SIG-M5 treated with dmso at 0.1 percent for 504 hours (cell line): ENCODE measurements at regions not wholly inside any gene's neighbourhood (a gene's known extent, or its start where the extent isn't known, plus 50 kb on each side); places are given as distances from the start of the nearest gene placed in this dataset.

ENCODE experiments used
- DNase-seq: peaks from one replicate; lab custom pipeline; 2025; ENCODE audit not compliant: unreplicated experiment; lab: John Stamatoyannopoulos, UW

DNA sequence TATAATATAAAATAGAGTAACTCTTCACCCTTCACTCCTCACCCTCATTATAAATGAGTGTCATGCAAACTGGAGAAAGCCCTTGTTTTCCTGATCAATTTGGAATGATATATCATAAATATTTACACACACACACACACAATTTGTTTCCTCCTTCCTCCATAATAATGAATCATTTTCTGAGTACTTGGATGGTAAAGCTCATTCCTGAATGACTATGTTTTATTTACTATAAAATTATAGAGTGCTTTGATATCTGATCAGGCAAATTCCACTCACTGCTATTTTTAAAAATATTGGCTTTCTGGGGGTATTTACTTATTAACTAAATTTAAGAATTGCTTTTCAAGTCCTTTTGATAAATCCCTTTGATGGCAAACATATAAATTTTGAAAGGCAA, 1125.5 kb upstream of the CNTNAP5 start:
- no peak for DNase-seq

DNA sequence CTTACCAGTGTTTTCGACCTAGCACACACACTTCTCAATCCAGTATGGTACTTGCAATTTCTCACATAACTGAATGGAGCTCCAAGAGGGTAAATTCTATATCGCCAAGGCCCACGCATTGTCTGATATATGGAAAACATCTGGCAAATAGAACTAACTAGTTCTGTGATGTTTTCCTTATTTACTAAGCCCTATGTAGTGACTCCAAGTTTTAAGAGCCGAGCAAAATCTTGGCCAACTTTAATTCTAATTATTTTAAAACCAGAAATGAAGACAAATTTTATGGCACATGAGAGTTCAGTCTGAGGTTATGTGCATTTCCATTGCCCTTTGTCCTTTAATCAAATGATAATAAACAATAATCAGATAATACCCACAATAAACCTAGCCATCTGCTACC, 1119.7 kb upstream of the CNTNAP5 start:
- no peak for DNase-seq

DNA sequence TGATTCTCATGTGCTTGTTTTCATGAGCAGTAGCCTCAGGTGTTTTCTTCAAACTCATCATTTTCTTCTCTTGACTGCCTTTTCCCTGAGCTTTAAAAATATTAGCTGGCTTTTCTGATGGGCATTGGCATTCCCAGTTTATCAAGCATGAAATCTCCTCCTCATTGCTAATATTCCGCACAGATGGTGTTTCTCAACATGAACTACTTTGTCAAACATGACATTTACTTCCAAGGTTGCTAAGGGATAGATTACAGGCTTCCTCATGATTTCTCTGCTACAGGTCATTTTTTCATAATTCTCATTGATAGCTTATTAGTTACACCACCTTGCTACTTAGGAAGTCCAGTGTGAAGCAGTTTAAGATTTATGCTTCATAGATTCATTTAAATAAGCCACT, 1116.9 kb upstream of the CNTNAP5 start:
- DNase-seq, result no peak

DNA sequence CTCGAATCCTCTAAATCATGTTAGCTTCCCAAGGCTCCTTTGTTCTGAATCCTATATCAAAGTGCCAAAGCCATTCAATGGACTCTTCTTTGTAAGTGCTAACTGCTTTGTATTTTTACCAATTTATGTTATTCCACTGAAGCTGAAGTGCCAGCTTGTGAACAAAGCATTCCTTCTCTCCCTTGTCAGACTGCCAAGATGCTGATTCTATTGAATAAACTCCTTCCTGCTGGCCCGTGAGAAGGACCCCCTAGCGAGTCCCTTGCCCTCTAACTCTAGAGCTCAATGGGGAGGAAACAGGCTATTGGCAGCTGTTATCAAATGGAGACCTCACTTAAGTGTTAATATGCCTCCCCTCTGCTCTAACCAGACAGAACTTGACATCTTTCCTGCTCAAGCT, 1097.9 kb upstream of the CNTNAP5 start:
- no peak for DNase-seq

DNA sequence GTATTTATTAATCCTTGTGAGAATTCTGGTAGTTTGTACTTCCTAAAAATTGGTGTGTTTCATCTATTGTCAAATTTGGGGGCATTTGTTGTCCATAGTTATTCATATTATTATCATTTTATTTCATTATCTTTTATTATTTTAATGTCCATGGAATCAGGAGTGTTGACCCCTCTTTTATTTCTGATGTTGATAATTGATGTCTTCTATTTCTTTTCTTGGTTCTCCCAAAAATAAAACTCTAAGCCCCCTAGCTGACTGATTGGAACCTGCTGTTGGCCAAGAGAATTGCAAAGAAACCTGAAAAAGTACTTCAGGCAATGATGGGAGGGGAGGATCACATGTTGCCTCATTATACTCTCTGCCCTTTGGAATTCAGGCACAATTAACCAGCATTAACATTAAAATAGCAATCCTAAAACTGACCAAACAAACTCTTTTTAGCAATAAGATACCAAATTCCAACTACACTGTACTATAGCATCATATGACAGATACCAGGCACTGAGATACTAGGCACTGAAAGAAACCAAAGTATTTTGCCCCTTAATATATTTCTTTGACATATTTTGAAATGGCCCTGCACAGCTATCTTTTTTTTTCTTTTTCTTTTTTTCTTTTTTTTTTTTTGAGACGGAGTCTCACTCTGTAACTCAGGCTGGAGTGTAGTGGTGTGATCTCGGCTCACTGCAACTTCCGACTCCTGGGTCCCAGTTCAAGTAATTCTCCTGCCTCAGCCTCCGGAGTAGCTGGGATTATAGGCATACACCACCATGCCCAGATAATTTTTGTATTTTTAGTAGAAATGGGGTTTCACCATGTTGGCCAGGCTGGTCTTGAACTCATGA, 1097.2 kb upstream of the CNTNAP5 start:
- no peak for DNase-seq

DNA sequence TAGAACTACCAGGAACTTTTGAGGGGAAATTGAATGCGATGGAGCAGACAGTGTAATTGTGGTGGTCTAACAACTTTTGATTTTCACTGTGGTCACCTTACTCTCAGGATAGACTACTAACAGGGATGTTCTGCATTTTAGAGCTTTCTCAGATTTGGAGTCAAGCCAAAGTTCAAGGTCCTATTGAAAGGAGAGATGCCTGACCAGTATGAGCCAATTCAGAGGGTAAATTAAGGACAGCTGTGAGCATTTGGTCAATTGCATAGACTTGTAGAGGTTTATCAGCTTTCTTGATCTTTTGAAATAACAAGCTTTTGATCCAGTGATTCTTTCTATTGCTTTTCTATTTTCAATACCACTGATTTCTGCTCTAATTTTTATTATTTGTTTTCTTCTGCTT, 1095.7 kb upstream of the CNTNAP5 start:
- DNase-seq, result no peak

DNA sequence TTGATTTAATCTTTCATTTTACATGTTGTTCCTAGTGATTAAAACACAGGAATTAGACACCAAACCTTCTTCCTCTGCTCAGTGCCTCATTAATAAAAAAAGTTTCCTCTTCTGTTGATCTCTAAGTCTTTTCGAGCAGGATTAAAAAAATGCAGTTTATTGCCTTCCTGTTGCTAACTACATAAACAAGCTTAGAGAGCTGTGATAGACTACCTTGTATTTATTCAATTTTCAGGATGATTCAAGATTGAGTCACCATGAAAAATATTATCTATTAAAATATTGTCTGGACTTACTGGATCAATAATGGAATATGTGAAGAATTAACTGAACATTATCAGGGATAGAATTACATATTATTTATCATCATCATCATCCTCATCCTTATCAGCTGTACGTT, 1089.6 kb upstream of the CNTNAP5 start:
- no peak for DNase-seq

DNA sequence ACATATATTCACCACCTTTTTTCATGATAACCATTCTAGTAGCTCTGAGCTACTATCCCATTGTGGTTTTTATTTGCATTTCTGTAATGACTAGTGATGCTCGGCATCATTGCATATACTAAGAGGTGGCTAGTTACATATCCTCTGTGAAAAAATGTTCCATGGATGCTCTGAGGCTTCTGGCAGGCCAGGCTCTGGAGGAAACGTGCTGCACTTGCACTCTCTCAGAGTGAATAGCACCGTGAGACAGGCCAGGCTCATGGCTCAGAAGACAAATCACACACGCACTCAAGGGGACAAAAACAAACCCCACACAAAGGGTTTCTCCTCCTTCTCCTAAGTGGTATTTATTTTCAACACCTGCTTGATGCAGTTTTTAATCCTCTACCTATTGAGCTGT, 1085.3 kb upstream of the CNTNAP5 start:
- DNase-seq, result no peak

DNA sequence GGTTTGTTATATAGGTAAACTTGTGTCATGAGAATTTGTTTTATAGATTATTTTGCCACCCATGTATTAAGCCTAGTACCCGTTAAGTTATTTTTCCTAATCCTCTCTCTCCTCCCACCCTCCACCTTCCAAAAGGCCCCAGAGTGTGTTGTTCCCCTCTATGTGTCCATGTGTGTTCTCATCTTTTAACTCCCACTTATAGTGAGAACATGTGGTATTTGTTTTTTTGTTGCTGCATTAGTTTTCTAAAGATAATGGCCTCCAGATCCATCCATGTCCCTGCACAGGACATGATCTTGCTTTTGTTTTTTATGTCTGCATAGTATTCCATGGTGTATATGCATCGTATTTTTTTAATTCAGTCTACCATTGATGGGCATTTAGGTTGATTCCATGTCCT, 1075.6 kb upstream of the CNTNAP5 start:
- no peak for DNase-seq

DNA sequence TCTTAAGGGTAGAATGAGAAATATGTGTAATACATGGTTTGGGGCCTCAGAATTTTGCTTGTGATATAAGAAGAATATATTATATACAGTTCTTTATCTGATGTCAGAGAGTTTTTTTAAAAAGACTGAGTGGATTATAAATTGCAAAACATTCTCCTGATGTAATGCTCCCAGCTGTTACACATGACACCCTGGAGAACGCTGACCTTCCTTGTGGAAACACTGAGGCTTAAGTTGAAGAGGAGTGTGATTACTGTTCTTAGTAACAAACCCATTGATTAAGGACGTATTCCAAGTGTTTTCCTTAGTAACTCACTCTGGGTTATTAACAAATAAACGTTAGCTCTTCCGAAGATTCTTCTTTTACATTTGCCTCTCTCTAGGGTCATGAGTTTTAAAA, 1069.3 kb upstream of the CNTNAP5 start:
- DNase-seq, result no peak

DNA sequence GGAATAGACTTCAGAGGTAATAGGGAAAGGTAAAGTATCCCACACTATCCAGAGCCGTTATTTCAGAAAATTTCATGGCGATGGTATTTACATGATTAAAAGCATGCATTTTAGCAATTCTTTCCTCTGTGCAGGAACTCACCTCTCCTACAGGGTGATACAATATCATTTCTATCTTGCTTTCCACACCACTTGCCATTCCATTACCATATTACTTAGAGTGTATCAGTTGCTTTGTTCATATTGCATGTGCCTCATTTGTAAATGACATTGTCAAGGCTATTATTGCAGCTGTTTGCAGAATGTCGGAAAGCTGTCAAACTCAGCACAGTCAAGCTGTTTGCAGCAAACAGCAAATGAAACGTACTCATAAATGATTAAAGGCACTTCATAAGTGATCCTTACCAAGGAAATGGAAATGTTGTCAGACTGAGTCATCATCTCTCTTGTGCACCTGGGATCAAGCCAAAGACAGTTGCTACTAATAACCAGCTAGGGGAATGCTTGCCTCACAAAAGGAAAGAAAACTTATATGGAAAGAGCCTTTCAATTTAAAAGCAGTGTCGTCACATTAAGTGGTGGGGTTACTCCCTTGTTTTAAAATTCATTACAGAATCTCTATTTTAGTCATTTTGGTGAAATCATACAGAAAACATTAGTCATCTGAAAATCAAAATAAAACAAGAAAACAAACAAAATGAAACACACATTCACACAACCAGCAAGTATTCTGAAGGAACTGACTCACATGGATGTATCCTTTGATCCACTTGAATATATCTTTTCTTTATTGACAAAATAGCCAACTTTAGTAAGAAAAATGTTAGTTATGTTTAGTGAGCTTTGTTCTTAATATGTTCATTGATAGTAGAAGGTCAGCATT, 1064.1 kb upstream of the CNTNAP5 start:
- no peak for DNase-seq

DNA sequence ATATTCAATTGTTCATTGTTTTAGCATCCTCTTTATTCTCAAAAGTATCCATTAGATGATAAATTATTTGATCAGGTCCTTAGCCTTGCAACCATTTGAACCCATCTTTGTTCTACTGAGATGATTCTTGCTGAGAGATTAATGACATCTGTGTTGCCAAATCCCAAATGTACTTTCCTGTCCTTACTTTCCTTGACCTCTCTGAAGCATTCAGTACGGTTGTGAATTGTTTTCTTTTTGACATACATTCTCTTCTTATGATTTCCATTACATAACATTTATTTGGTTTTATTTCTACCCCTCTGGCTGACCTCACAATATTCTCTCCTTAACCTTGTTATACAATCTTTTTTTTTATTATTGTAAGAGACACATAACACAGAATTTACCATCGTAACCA, 1058.6 kb upstream of the CNTNAP5 start:
- DNase-seq, result no peak

DNA sequence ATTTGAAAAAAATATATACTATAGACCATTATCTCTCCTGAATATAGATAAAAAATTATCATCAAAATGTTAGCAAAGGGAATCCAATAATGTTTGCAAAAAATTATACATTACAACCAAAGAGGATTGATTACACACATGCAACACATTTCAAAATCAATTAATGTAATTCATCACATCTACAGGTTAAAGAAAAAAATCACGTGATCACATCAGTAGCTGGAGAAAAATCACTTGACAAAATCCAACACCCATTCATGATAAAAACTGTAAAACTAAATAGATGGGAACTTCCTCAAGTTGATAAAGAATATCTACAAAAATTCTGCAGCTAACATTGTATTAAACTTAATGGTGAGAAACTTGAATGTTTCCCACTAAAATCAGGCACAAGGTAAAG, 1047.5 kb upstream of the CNTNAP5 start:
- DNase-seq, result no peak

DNA sequence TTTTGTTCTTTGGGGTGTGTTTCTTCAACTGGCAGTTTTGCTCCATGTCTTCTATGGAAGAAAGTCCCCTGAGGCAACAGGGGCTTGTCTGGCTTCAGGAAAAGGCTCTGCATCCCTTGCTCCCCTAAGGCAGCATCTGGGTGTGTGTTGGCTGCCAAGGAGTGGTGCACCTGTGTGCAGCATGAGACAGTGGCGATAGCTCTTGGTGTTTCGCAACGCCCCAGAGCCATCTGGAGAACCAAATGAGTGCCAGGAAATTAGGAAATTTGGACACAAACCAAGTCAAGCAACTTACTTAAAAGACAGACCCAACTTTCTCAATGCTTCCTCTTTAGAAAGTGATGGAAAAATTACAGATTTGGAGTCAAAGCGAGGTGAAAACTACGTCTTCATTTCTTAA, 1044.4 kb upstream of the CNTNAP5 start:
- DNase-seq, result no peak

DNA sequence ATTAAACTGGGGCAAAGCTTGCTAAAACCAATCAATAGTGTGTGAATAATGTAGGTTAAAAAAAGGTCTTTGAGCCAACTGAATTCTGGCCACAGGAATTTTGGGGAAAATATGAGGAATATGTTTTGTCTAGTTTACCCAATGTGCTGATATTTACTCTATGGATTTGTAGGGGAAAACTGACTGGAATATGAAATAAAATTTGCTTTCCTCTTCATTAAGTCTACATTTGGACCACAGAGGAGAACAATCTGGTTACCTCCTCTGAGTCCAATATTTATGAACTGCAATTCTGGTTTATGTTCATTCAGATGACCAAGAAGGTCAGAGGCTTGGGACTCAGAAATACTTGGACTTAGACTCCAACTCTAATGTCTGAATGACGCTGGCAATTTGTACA, 1042.2 kb upstream of the CNTNAP5 start:
- DNase-seq, result no peak

DNA sequence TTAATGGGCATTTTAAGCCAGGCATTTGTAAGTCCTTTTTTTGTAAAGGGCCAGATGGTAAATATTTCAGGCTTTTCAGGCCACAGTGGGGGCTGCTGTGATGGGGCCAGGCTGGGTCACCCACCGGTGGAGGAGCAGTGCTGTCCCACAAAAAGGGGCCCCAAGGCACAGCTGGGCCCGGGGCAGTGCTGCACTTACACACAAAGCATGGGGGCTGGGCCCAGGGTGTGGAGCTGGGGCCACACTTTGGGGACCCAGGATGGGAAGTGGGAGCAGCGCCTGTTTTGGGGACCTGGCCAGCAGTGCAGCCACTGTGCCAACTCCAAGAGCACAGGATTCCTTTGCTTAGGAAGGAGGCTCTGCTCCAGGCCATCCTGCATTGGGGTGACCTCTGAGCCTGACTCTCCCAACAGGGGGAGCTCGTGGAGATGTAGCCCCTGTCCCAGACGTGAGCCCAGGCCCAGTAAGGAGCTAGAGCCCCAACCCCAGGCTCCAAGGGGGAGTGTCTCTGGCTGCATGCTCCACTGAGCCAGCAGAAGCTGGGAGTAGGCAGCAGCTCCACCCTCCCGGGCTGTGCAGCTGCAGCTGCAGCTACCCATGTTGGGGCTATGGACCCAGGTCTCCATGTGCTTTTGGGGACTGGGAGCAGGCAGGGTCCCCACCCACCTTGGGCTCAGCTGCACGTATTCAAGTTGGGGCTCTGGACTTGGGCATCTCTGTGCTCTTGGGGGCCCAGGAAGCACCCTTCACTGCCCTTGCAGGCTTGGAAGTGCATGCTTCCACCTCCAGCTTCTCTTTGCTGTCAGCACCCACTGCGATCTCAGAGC, 1036.5 kb upstream of the CNTNAP5 start:
- no peak for DNase-seq

DNA sequence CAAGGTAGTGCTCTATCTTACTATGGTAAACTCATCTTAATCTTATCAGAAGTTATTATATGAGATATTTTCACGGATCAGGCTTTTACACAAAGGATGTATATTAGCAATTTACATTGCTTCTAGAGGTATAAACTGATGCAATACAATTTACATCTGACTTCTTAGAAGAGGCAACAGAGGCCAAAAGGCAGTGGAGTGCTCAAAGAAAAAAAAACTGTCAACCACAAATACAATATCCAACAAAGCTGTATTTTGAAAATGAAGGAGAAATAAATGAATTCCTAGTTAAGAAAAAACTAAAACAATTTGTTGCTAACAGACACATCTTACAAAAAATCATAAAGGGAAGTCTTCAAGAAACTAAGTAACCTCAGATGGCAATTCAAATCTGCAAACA, 1031.5 kb upstream of the CNTNAP5 start:
- DNase-seq, result no peak

DNA sequence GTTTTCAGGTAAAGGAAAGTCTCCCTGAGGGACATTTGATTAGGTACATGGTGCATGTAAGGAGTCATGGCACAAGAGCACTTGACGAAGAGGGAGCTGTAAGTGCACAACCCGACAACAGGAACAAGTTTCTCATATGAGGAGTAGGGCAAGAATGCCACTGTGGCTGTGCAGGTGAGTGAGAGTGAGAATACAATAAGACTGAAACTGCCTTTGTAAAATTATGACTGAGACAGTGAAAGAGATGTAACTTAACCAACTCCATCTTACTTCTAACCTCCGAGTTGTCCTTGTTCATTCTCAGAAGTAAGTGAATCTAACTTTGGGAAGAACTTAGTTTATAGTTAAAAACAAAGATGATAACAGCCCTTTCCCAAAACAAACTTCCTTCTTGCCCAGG, 1025.8 kb upstream of the CNTNAP5 start:
- DNase-seq, result no peak

DNA sequence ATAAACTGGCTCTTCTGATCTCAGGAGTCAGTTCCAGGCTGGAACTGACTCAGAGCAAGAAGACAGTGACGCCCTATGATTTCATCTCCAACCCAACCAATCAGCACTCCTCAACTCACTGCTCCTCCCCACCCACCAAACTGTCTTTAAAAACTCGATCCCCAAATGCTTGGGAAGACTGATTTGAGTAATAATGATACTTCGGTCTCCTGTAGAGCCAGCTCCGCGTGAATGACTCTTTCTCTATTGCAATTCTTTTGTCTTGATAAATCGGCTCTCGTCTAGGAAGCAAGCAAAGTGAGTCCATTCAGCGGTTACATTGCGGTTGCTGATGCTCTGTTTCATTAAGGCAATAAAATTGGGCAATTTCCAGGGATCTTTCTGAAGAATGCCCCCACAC, 1025.3 kb upstream of the CNTNAP5 start:
- DNase-seq, result no peak

DNA sequence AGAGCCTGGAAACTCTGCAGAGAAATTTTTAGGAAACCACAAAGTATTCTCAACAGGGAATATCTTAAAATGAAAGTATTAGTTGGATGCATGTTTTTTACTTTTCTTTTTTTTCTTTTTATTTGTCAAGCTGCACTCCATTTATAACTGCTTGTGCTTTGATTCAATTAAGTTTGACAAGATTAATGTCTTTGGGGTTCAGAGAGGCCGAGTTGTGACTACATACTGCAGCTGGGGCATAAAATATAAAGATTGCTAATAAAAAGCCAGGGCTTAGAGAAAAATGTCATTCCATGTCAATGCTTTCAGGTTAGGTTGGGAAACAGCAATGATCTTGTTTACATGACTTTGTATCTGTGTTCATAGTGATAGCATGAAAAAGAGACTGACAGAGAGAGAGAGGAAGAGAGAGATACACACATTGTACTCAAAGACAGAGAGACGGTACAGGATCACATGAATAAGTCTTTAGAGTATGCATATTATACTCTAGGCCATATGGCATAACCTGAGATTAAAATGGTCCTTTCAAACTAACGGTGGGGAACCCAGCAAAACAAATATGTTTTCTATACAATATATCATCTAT, 1022.3 kb upstream of the CNTNAP5 start:
- DNase-seq, result no peak

DNA sequence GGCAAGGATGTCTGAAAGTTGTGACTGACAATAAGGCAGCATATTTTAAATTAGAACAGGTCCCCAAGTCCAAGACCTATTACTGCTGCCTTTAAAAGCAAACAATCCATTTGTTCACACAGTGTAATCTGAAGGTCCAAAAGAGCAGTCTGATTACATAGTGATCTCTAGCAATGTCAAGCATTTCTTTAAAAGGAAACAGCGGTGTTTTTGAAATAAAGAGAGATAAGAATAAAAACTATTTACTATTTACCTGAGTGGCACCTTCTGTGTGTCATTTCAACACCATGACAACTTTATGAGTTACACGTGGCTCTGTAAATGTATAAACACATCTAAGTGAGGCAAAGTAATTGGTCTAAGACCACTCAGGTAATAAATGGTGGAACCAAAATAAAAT, 1009.9 kb upstream of the CNTNAP5 start:
- DNase-seq, result no peak
